ENCODE measurements at regions not wholly inside any gene's neighbourhood (a gene's known extent, or its start where the extent isn't known, plus 50 kb on each side); places are given as distances from the start of the nearest gene placed in this dataset.
"Not testable (repeated sequence)": the region's sequence is repeated elsewhere in the genome, so short reads cannot be mapped to it uniquely, and the experiment has no call there.

GRCh38 chr4:82247171-82247570 is 126.6 kb downstream of the HNRNPD start:
- DNase-seq: no peak

GRCh38 chr4:82241534-82241933 is 132.3 kb downstream of the HNRNPD start:
- no peak for DNase-seq

GRCh38 chr4:82240410-82240809 is 133.4 kb downstream of the HNRNPD start:
- DNase-seq: no peak

- DNase-seq: not testable (repeated sequence)
Measured at GRCh38 chr4:82237142-82237541, 136.6 kb downstream of the HNRNPD start.

GRCh38 chr4:82235346-82235745 is 138.4 kb downstream of the HNRNPD start:
- no peak for DNase-seq

- no peak for DNase-seq
Measured at GRCh38 chr4:82232891-82233290, 140.9 kb downstream of the HNRNPD start.

GRCh38 chr4:82231806-82232205 is 142.0 kb downstream of the HNRNPD start:
- no peak for DNase-seq

- no peak for DNase-seq
Measured at GRCh38 chr4:82230306-82230705, 143.5 kb downstream of the HNRNPD start.

- DNase-seq: no peak
Measured at GRCh38 chr4:82225030-82225429, 148.8 kb downstream of the HNRNPD start.

- peak; percentile 4 for DNase-seq
Measured at GRCh38 chr4:82223715-82224114, 150.1 kb downstream of the HNRNPD start.

- DNase-seq: no peak
Measured at GRCh38 chr4:82219346-82219745, 154.4 kb downstream of the HNRNPD start.

GRCh38 chr4:82217986-82218715 is 155.6 kb downstream of the HNRNPD start:
- no peak for DNase-seq

- DNase-seq: no peak
Measured at GRCh38 chr4:82216219-82216618, 157.6 kb downstream of the HNRNPD start.

GRCh38 chr4:82215800-82216199 is 158.0 kb downstream of the HNRNPD start:
- no peak for DNase-seq

GRCh38 chr4:82215039-82215438 is 158.8 kb downstream of the HNRNPD start:
- DNase-seq: no peak

- no peak for DNase-seq
Measured at GRCh38 chr4:82213485-82214417, 160.0 kb downstream of the HNRNPD start.

GRCh38 chr4:82201805-82202641 is 171.8 kb downstream of the HNRNPD start:
- DNase-seq: peak; percentile 33

GRCh38 chr4:82201303-82201702 is 172.5 kb downstream of the HNRNPD start:
- no peak for DNase-seq

GRCh38 chr4:82200046-82200445 is 173.7 kb downstream of the HNRNPD start:
- no peak for DNase-seq

- no peak for DNase-seq
Measured at GRCh38 chr4:82194329-82194728, 179.5 kb downstream of the HNRNPD start.

GRCh38 chr4:82192017-82192673 is 181.6 kb downstream of the HNRNPD start:
- no peak for DNase-seq

GRCh38 chr4:82181789-82182188 is 192.0 kb downstream of the HNRNPD start:
- no peak for DNase-seq

Measured in effector CD8-positive, alpha-beta T cell (primary cell).